ENCODE measurements at regions not wholly inside any gene's neighbourhood (a gene's known extent, or its start where the extent isn't known, plus 50 kb on each side); places are given as distances from the start of the nearest gene placed in this dataset.

GRCh38 chr2:240306185-240306584 lies 129.3 kb upstream of the GPC1 start:
- no peak overlapping the region for H2AFZ ChIP-seq
- H3K36me3 ChIP-seq (replicated peaks; ENCODE audit: insufficient read depth, low read depth) = no peaks in the 10 kb centered on the region
- 96% methylated on average over 9 of the region's 9 CpGs for WGBS (ENCODE audit: low lambda C conversion rate, missing lambda C conversion rate)
- no peaks in the 10 kb centered on the region for H4K20me1 ChIP-seq (ENCODE audit: insufficient read depth, poor library complexity, severe bottlenecking)
- TF ChIP-seq CTCF (IDR thresholded peaks at IDR 0.05; ENCODE audit: poor library complexity) (no peak), EZH2 (IDR thresholded peaks at IDR 0.05; ENCODE audit: borderline replicate concordance) (no peak), EZH2phosphoT487 (IDR thresholded peaks at IDR 0.05; ENCODE audit: low read depth, severe bottlenecking, unreplicated experiment) (no peak)
- no peaks in the 10 kb centered on the region for H3K9me2 ChIP-seq (replicated peaks; ENCODE audit: insufficient read depth)
- H3K79me2 ChIP-seq = no peaks in the 10 kb centered on the region
- no peak overlapping the region for H3K4me2 ChIP-seq
- no peak overlapping the region for H3K4me3 ChIP-seq
- H3K27me3 ChIP-seq = no peaks in the 10 kb centered on the region
- DNase-seq (ENCODE audit: low spot score) = no peak
- H3K4me1 ChIP-seq (ENCODE audit: insufficient read depth) = no peaks in the 10 kb centered on the region
- H3K27ac ChIP-seq = no peak overlapping the region
- H3K9me3 ChIP-seq (ENCODE audit: low read depth) = no peaks in the 10 kb centered on the region

- Histone ChIP-seq H3K79me2 (no peaks in the 10 kb centered on the region), H3K4me2 (no peak overlapping the region), H3K36me3 (replicated peaks; ENCODE audit: insufficient read depth, low read depth) (no peaks in the 10 kb centered on the region), H2AFZ (no peak overlapping the region), H3K9me2 (replicated peaks; ENCODE audit: insufficient read depth) (no peaks in the 10 kb centered on the region), H3K27ac (no peak overlapping the region), H3K4me1 (ENCODE audit: insufficient read depth) (no peaks in the 10 kb centered on the region), H3K27me3 (no peaks in the 10 kb centered on the region), H3K4me3 (no peak overlapping the region), H3K9me3 (ENCODE audit: low read depth) (no peaks in the 10 kb centered on the region), H4K20me1 (ENCODE audit: insufficient read depth, poor library complexity, severe bottlenecking) (no peaks in the 10 kb centered on the region)
- TF ChIP-seq EZH2 (IDR thresholded peaks at IDR 0.05; ENCODE audit: borderline replicate concordance) (no peak), EZH2phosphoT487 (IDR thresholded peaks at IDR 0.05; ENCODE audit: low read depth, severe bottlenecking, unreplicated experiment) (no peak), CTCF (IDR thresholded peaks at IDR 0.05; ENCODE audit: poor library complexity) (no peak)
- DNase-seq (ENCODE audit: low spot score) = no peak
- 88% methylated on average over 17 of the region's 17 CpGs for WGBS (ENCODE audit: low lambda C conversion rate, missing lambda C conversion rate)
Measured at GRCh38 chr2:240308111-240308651, 127.3 kb upstream of the GPC1 start.

- Histone ChIP-seq H3K4me2 (no peak overlapping the region), H3K9me2 (replicated peaks; ENCODE audit: insufficient read depth) (no peaks in the 10 kb centered on the region), H2AFZ (no peak overlapping the region), H3K79me2 (no peaks in the 10 kb centered on the region), H4K20me1 (ENCODE audit: insufficient read depth, poor library complexity, severe bottlenecking) (no peaks in the 10 kb centered on the region), H3K36me3 (replicated peaks; ENCODE audit: insufficient read depth, low read depth) (no peaks in the 10 kb centered on the region), H3K4me3 (no peak overlapping the region), H3K4me1 (ENCODE audit: insufficient read depth) (no peaks in the 10 kb centered on the region), H3K27ac (no peak overlapping the region), H3K27me3 (no peaks in the 10 kb centered on the region), H3K9me3 (ENCODE audit: low read depth) (no peaks in the 10 kb centered on the region)
- no peak for DNase-seq (ENCODE audit: low spot score)
- 84% methylated on average over 1 of the region's 1 CpG for WGBS (ENCODE audit: low lambda C conversion rate, missing lambda C conversion rate)
- no peak for TF ChIP-seq EZH2phosphoT487 (IDR thresholded peaks at IDR 0.05; ENCODE audit: low read depth, severe bottlenecking, unreplicated experiment)
- no peak for TF ChIP-seq EZH2 (IDR thresholded peaks at IDR 0.05; ENCODE audit: borderline replicate concordance)
- TF ChIP-seq CTCF (IDR thresholded peaks at IDR 0.05; ENCODE audit: poor library complexity) = no peak
Measured at GRCh38 chr2:240309214-240309613, 126.2 kb upstream of the GPC1 start.

- no peaks in the 10 kb centered on the region for H3K4me1 ChIP-seq (ENCODE audit: insufficient read depth)
- no peaks in the 10 kb centered on the region for H3K36me3 ChIP-seq (replicated peaks; ENCODE audit: insufficient read depth, low read depth)
- H3K27ac ChIP-seq = no peak overlapping the region
- no peak overlapping the region for H3K4me2 ChIP-seq
- H3K9me3 ChIP-seq (ENCODE audit: low read depth) = no peaks in the 10 kb centered on the region
- no peaks in the 10 kb centered on the region for H3K79me2 ChIP-seq
- H3K9me2 ChIP-seq (replicated peaks; ENCODE audit: insufficient read depth) = no peaks in the 10 kb centered on the region
- no peak overlapping the region for H2AFZ ChIP-seq
- H3K4me3 ChIP-seq = no peak overlapping the region
- 96% methylated on average over 10 of the region's 10 CpGs for WGBS (ENCODE audit: low lambda C conversion rate, missing lambda C conversion rate)
- H4K20me1 ChIP-seq (ENCODE audit: insufficient read depth, poor library complexity, severe bottlenecking) = no peaks in the 10 kb centered on the region
- no peaks in the 10 kb centered on the region for H3K27me3 ChIP-seq
- no peak for DNase-seq (ENCODE audit: low spot score)
- TF ChIP-seq CTCF (IDR thresholded peaks at IDR 0.05; ENCODE audit: poor library complexity) (no peak), EZH2phosphoT487 (IDR thresholded peaks at IDR 0.05; ENCODE audit: low read depth, severe bottlenecking, unreplicated experiment) (no peak), EZH2 (IDR thresholded peaks at IDR 0.05; ENCODE audit: borderline replicate concordance) (no peak)
Measured at GRCh38 chr2:240310201-240310600, 125.3 kb upstream of the GPC1 start.
